Gastroesophageal sphincter (tissue), 4 donors: ENCODE measurements at regions not wholly inside any gene's neighbourhood (a gene's known extent, or its start where the extent isn't known, plus 50 kb on each side); places are given as distances from the start of the nearest gene placed in this dataset.

Experiments used
- ATAC-seq: fragments of 150-250 bp; one replicate; pipeline ENCODE4 v1.9.1; 2016; ENCODE audit warnings: mild to moderate bottlenecking, moderate library complexity
- H3K27ac ChIP-seq, 4 donors: fragments of 200-600 bp; sonication (generic) in 3 of 4; 1 replicate in 3 of 4; 2 replicates in 1 of 4; pipeline ENCODE4 v1.5.1; 2016 to 2019
- H3K27me3 ChIP-seq: fragments of 200-600 bp; sonication (generic); one replicate; pipeline ENCODE4 v1.5.1; 2019
- H3K36me3 ChIP-seq, 2 donors: fragments of 200-600 bp; sonication (generic); one replicate each; pipeline ENCODE4 v1.5.1; 2019; ENCODE audit warnings: control low read depth in 1 of 2
- H3K4me1 ChIP-seq, 3 donors: fragments of 200-600 bp; sonication (generic); 1 replicate in 2 of 3; 2 replicates in 1 of 3; pipeline ENCODE4 v1.5.1; 2016 to 2019; ENCODE audit warnings: control low read depth in 2 of 3
- H3K4me3 ChIP-seq, 2 donors: fragments of 200-600 bp; sonication (generic); one replicate each; pipeline ENCODE4 v1.5.1; 2019; ENCODE audit warnings: mild to moderate bottlenecking in 1 of 2, moderate library complexity in 1 of 2
- H3K9me3 ChIP-seq, 3 donors: fragments of 200-600 bp; sonication (generic); one replicate each; pipeline ENCODE4 v1.5.1; 2017 to 2019; ENCODE audit warnings: control low read depth in 2 of 3
- EP300 ChIP-seq: sonication (generic); formaldehyde crosslinking; IDR thresholded peaks from one replicate; pipeline ENCODE4 v1.6.1; 2017; ENCODE audit warnings: antibody characterized with exemption, mild to moderate bottlenecking
- POLR2A ChIP-seq, 2 donors: fragments of 450-650 bp; IDR thresholded peaks; one replicate each; pipeline ENCODE4 v1.6.1; 2017; ENCODE audit warnings: antibody characterized with exemption in 2 of 2, mild to moderate bottlenecking in 2 of 2, moderate library complexity in 1 of 2
- POLR2AphosphoS5 ChIP-seq: sonication (generic); formaldehyde crosslinking; IDR thresholded peaks from one replicate; pipeline ENCODE4 v1.6.1; 2017; ENCODE audit warnings: antibody characterized with exemption
- WGBS, 2 donors: methylation state at CpG; one replicate each; pipeline ENCODE4 v1.1.5; 2018; ENCODE audit warnings: low coverage in 1 of 2; 5-methylcytosine and 5-hydroxymethylcytosine counted together
- TF ChIP-seq, protein P1 (sequence below), 4 experiments: fragments of 200-600 bp in 2 of 4; fragments of 450-650 bp in 2 of 4; sonication (generic) in 1 of 4; IDR thresholded peaks; one replicate each; pipeline ENCODE4 v1.5.1; 2017 to 2019; ENCODE audit warnings: antibody characterized with exemption in 4 of 4, mild to moderate bottlenecking in 2 of 4, moderate library complexity in 2 of 4

DNA sequence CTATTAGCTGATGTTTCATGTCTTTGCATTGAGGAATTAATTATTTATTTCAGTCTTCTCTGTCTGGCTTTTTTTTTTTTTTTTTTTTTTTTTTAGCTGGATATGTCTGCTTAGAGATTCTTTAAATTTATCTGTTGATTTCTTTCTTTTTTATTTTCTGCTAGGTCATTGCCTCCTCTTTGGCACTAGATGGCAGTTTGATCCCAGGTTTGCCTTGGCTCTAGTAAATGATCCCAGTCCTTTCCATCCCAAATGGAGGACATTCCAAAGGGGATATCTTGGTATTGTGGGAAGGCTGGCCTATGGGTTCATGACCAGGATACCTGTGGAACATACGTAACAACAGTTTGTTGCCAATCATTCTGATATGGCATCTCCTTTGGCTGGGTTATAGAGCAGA is 339.5 kb upstream of the GCFC2 start:
- TF ChIP-seq POLR2A (IDR thresholded peaks at IDR 0.05) (no peak), POLR2AphosphoS5 (no peak), EP300 (no peak)
- TF ChIP-seq, protein P1, sequence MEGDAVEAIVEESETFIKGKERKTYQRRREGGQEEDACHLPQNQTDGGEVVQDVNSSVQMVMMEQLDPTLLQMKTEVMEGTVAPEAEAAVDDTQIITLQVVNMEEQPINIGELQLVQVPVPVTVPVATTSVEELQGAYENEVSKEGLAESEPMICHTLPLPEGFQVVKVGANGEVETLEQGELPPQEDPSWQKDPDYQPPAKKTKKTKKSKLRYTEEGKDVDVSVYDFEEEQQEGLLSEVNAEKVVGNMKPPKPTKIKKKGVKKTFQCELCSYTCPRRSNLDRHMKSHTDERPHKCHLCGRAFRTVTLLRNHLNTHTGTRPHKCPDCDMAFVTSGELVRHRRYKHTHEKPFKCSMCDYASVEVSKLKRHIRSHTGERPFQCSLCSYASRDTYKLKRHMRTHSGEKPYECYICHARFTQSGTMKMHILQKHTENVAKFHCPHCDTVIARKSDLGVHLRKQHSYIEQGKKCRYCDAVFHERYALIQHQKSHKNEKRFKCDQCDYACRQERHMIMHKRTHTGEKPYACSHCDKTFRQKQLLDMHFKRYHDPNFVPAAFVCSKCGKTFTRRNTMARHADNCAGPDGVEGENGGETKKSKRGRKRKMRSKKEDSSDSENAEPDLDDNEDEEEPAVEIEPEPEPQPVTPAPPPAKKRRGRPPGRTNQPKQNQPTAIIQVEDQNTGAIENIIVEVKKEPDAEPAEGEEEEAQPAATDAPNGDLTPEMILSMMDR (IDR thresholded peaks at IDR 0.05): no peak
- Histone ChIP-seq H3K4me1 (no peaks in the 10 kb centered on the region), H3K4me3 (no peak overlapping the region), H3K27ac (no peak overlapping the region), H3K36me3 (no peaks in the 10 kb centered on the region), H3K27me3 (no peaks in the 10 kb centered on the region), H3K9me3 (peaks cover 0 to 18% (median 0%) of the 10 kb centered on the region in 3 donors)
- no CpG with 5 or more reads among the region's 1 CpG for WGBS, 2 donors
- no peak for ATAC-seq

DNA sequence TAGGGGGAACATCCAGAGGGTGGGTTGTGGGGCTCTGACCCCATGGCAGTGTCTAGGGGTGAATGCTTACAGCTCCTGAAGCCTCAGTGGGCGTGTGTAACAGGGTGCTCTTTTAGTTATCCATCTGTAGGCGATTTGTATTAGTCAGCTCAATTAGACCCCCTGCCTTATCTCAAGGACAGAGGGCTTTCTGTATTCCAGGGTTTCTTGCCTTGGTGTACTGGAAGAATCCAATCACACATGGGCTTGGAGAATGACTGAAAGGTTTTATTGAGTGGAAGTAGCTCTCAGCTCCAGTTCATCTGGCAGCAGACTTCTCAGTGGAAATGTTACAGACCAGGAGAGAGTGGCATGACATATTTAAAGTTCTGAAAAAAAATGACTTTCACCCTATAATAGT is 334.0 kb upstream of the GCFC2 start:
- H3K4me3 ChIP-seq: no peak overlapping the region
- H3K4me1 ChIP-seq: no peaks in the 10 kb centered on the region
- H3K27me3 ChIP-seq: no peaks in the 10 kb centered on the region
- ATAC-seq: no peak
- peaks cover 0 to 11% (median 0%) of the 10 kb centered on the region in 3 donors for H3K9me3 ChIP-seq
- H3K36me3 ChIP-seq: no peaks in the 10 kb centered on the region
- WGBS, 2 donors: 54% methylated on average over 2 of the region's 2 CpGs; no CpG with 5 or more reads in 1 of the 2 donors
- no peak overlapping the region for H3K27ac ChIP-seq
- TF ChIP-seq EP300 (no peak), POLR2AphosphoS5 (no peak), POLR2A (IDR thresholded peaks at IDR 0.05) (no peak)
- TF ChIP-seq, protein P1 (IDR thresholded peaks at IDR 0.05): no peak

DNA sequence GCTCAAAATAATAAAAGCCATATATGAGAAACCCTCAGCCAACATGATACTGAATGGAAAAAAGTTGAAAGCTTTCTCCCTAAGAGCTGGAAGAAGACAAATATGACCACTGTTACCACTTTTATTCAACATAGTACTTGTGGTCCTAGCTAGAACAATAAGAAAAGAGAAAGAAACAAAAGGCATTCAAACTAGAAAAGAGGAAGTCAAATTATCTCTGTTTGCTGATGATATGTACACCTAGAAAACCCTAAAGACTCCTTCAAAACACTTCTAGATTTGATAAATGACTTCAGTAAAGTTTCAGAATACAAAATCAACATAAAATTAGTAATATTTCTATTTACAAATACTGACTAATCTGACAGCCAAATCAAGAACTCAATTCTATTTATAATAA is 328.8 kb upstream of the GCFC2 start:
- TF ChIP-seq POLR2A (IDR thresholded peaks at IDR 0.05) (no peak), EP300 (no peak), POLR2AphosphoS5 (no peak)
- TF ChIP-seq, protein P1 (IDR thresholded peaks at IDR 0.05): no peak
- H3K27me3 ChIP-seq: no peaks in the 10 kb centered on the region
- no peaks in the 10 kb centered on the region for H3K4me1 ChIP-seq
- H3K36me3 ChIP-seq: no peaks in the 10 kb centered on the region
- no peak overlapping the region for H3K27ac ChIP-seq
- no peak overlapping the region for H3K4me3 ChIP-seq
- H3K9me3 ChIP-seq: no peaks in the 10 kb centered on the region
- ATAC-seq: no peak

DNA sequence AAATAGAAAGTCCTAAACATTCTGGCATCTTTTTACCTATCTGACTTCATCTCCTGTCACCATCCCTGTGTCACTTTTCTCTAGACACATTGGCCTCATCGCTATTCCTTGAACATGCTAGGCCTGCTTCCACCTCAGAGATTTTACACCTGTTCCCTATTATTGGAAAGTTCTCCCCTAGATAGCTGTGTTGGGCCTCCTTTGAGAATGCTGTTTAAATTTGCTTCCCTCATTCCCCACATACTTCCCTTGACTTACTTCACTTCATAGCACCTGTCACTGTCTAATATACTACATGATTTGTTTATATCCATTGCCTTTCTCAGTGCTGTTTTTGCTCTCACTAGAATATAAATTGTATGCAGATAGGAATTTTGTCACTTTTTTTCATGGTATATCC is 317.0 kb upstream of the GCFC2 start:
- Histone ChIP-seq H3K27ac (no peak overlapping the region), H3K36me3 (no peaks in the 10 kb centered on the region), H3K4me1 (no peaks in the 10 kb centered on the region), H3K9me3 (peaks cover 0 to 40% (median 0%) of the 10 kb centered on the region in 3 donors), H3K4me3 (no peak overlapping the region), H3K27me3 (no peaks in the 10 kb centered on the region)
- no peak for ATAC-seq
- WGBS, 2 donors: 87 to 92% methylated on average over 1 of the region's 1 CpG
- no peak for TF ChIP-seq POLR2AphosphoS5
- TF ChIP-seq, protein P1 (IDR thresholded peaks at IDR 0.05): no peak
- no peak for TF ChIP-seq POLR2A (IDR thresholded peaks at IDR 0.05)
- no peak for TF ChIP-seq EP300

DNA sequence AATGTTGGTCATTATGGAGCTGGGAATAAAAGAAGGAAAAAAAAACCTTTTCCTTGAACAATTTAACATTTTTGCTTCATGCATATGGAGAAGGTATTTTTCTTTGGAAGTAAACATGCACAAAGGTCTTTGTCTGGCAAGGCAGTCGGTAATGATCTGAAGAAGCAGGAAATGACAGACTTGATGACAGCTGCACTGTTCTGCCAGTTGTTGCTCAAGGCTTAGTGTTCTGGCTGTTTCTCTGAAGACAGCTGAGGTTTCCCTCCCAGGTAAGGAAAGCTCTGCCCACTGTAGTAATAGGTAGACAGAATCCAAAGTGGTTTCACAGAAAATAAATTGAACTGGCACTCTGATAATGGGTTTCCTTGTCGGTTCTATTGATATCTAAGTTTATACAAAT is 308.4 kb upstream of the GCFC2 start:
- Histone ChIP-seq H3K27ac (no peak overlapping the region), H3K4me1 (no peaks in the 10 kb centered on the region), H3K9me3 (no peaks in the 10 kb centered on the region), H3K27me3 (no peaks in the 10 kb centered on the region), H3K36me3 (no peaks in the 10 kb centered on the region), H3K4me3 (no peak overlapping the region)
- TF ChIP-seq POLR2AphosphoS5 (no peak), EP300 (no peak), POLR2A (IDR thresholded peaks at IDR 0.05) (no peak)
- TF ChIP-seq, protein P1 (IDR thresholded peaks at IDR 0.05): no peak
- ATAC-seq: no peak
- 39 to 46% methylated on average over 2 of the region's 2 CpGs for WGBS, 2 donors
